HG03558 (cell line): ENCODE measurements at regions not wholly inside any gene's neighbourhood (a gene's known extent, or its start where the extent isn't known, plus 50 kb on each side); places are given as distances from the start of the nearest gene placed in this dataset.
"Not testable (repeated sequence)": the region's sequence is repeated elsewhere in the genome, so short reads cannot be mapped to it uniquely, and the experiment has no call there.

ENCODE experiments used
- ATAC-seq: cut with Tn5 transposase; IDR thresholded peaks from one replicate; pipeline ENCODE4 v1.9.1; 2021; ENCODE audit warnings: moderate number of reproducible peaks; ENCODE audit not compliant: unreplicated experiment; ENCODE audit errors: extremely low read depth

DNA sequence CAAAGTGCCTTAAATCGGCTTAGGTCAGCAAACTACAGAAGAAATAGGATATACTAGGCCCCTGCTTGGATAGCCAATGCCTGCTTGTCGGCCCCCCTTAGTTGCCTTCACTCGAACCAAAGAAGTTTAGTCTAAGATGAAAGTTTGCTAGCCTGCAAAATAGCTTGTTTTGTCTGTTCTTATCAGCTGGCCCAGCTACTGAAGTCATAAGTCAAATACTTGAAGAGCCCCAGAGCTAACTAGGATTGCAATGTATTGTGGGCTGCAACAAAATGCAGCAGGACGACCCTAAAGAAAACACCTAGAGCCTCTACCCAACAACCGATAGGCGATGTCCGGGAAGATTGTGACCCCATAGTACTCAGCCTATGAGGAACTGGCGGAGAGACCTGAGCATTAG lies 183.5 kb upstream of the HS6ST1 start:
- no peak for ATAC-seq

DNA sequence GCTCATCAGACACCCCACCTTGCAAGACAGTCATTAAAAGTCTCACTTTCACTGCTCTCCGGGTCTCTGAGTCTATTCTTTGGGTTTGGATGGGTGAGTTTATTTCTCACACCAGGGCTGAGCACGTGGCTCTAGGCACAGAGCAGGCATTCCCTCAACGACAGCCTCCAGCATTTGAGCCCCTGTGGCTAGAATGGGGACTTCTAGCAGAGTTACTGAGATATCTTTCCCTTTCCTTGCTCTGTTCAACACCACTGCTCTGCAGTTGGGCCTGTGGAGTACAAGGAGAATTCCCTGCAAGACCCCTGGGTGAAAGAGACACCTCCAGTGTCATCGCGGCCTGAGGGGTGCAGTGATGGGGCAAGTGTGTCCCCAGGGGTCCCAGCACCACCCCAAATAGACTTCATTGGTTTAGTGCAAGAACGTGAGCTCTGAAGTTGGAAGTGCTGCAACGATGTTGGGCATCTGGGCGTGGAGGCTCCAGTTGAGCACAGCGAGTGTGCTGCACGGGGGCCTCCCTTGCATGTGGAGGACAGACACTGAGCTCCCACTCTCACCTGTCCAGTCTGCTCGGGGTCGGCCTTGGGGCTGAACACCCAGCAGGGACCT lies 184.1 kb upstream of the HS6ST1 start:
- ATAC-seq, result no peak

DNA sequence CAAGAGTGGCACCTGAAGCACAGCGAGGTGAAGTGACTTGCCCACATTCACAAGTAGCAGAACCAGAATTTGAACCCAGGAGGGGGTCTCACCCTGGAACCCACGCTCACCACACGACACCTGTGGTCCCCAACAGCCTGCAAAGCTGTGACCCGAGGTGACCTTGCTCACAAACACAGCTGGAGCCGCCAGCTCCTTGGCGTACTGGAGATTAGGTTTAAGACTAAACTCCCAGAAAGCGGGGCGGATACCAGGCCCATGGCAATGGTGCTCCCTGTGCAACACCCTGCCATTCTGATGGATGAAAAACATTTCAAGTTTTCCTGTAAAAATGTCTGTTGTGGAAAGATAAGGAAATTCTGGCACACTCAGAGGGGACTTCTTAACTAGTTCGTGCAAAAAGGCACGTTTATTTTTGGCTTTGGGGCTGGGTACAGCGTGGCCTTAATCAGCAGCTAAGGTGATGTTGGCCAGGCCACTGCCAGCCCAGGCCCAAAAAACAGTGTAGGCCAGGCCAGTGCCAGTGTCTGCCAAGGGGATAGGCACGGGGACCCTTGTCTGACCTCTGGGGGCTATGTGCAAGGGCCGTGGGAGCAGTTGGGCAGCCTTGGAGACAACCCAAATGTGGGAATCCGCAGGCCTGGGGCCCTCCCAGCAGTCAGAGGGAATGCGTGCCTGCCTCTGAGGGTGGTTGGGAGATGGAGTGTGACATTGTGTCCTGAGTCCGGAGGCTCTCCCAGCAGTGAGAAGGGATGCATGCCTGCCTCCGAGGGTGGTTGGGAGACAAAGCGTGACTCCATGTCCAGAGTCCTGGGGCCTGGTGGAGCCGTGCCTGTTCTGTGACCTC lies 185.0 kb upstream of the HS6ST1 start:
- no peak for ATAC-seq

DNA sequence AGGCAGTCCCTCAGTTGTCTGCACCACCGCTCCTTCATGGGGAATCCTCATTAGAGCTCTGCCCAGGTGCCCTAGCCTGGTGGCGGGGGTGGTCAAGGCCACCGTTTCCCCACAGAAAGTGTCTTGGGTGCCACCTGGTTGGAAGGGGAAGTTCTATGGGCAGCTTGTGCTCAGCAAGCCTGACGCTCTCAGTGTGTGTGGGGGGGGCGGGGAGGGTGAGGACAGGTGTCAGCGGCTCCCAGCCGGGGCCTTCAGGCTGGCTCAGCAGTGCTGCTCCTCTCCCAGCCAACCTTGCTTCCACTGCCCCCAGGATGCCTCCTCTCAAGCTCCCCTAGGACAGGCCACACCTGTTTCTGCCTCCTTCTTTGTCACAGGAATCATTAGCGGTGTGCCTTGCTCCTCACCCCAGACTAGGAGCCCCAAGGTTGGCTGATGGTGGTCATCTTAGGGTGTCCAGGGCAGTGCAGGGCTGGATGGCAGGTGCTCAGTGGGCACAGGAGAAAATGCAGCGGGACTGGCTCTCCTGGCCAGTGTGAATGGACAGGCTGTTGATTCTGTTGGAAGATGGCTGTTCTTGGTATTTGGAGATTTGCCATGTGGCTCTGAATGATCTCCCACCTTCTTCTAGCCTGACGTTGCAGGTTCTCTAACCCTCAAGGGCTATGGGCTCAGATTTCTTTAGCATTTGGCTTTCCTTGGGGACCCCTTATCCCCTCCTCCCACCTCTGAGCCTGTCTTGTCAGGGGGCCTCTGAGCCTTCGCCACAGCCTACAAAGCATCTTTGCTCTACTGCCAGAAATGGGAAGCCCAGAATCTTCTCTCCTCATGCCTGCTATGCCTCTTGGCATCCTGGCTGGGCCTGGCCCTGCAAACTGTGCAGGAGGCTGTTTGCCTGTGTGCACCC lies 185.8 kb upstream of the HS6ST1 start:
- ATAC-seq, result no peak

DNA sequence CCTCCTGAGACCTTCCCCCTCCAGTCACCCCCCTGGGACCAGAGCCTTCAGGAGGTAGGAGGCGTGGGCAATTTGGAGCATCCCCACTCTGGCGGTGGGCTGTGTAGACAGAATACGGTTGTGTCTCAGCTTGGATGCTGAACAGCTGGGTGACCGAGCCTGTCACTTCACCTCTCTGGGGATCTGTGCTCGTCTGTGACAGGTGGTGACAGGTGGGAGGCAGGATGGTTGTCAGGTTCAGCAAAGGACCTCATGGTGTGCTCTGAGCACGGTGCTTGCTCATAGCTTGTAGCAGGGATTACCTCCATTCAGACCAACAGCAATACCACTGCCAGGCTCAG lies 186.5 kb upstream of the HS6ST1 start:
- no peak for ATAC-seq

DNA sequence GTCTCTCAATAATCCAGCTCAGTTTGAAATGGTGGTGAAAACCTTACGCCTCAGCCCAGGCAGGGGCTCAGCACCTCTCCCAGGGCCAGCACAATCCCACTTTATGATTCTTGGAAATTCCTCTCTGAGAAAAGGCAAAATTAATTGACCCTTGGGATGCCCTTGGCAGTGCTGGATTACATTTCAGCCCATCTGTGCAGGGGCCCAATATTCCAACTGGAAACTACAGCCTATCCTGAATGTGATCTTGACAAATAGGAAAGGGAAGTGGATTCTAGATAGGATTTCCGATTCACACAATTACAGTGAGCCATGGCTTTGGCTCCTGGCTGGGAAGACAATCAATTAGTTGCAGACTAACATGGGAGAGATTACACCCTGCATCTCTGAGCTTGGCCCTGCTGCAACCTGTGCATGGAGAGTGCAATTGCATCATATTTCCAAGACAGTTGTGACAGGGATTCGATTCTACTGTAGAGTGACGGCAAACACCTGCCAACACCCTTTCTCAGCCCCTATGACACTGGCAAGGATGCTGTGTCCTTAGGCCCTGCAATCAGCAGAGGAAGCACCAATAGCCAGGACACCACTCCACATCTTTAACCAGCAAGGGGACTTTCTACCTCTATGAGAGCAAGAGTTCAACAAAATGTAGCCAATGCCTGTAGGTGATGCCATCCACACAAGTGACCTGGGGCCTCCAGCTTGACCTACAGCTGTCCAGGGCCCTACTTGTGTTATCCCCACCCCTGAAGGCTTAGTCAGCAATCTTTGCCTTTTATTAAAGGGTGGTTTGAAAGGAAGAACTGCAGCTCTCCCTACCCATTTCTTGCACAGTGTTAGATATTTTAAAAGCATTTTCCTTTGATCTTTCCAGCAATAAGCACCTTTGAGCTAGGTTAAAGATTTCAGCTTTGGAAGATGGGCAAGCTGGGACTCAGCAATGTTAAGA lies 187.2 kb upstream of the HS6ST1 start:
- ATAC-seq, result no peak

DNA sequence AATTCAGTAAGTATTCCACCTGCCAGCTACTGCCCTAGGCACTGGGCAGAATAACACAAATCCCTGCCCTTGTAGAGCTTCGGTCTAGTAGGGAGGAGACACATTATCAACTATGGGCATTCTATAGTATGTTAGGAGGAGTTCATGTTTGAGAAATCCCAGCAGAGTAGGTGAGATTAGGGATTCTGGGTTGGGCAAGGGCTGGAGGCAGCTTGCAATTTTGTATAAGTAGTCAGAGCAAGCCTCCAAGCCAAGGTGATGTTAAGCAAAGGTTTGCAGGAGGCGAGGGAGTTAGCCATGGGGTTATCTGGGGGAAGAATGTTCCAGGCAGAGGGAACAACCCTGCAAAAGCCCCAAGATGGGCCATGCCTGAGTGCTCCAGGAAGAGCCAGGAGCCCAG lies 187.9 kb upstream of the HS6ST1 start:
- no peak for ATAC-seq

DNA sequence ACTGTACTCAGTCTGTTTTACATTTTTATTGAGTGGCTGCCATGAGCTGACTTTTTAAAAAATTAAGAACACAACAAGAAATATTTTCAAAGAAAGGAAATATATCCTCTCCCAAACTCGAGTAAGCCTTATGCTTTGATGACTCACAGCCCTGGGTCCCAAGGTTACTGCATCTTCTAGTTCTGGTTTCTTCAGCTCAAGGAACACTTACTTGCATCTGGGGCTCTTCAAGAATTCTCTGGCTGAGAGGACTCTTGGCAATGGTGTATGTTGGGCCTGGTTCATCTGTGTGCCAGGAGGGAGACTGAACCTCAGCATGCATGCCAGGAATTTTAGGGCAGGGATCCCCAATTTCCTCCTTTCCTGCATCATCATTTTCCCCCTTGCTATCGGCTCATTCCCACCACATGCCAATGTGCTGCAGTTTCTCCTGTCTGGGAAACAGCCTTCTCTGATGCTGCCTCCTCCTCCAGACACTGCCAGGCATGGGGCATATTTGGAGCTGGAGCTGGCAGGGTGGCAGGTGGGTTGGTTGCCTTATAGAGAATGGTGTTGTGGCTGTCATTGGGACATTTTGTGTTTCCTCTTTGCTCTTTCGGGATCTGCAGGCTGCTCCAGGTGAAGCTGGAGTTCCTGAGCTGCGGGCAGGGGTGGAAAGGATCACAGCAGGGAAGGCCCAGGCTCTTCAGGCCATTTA lies 192.2 kb upstream of the HS6ST1 start:
- ATAC-seq, result no peak

DNA sequence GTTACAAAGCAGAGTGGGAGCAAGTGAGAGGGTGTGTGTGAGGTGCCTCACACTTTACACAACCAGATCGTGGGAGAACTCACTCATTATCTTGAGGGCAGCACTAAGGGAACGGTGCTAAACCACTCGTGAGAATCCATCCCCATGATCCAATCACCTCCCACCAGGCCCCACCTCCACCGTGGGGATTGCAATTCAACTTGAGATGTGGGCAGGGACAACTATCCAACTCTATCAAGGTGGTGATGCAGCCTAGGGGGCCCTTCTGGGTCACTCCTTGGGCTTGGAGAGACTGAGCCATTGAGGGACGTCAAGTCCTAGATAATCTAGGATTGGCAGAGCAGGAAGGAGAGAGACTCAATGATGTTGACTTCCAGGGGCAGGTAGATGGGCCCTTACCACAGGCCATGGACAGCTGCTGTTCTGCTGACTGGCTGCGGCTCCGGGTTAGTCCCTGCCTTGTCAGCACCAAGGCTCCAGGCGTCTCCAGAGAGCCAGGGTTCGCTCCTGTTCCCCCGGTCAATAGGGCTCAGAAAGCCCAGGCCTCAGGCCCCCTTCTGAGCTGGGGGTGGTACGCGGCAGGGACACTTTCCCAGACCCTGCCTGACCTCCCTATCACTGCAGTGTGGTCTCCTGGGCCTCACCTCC lies 193.2 kb upstream of the HS6ST1 start:
- no peak for ATAC-seq

DNA sequence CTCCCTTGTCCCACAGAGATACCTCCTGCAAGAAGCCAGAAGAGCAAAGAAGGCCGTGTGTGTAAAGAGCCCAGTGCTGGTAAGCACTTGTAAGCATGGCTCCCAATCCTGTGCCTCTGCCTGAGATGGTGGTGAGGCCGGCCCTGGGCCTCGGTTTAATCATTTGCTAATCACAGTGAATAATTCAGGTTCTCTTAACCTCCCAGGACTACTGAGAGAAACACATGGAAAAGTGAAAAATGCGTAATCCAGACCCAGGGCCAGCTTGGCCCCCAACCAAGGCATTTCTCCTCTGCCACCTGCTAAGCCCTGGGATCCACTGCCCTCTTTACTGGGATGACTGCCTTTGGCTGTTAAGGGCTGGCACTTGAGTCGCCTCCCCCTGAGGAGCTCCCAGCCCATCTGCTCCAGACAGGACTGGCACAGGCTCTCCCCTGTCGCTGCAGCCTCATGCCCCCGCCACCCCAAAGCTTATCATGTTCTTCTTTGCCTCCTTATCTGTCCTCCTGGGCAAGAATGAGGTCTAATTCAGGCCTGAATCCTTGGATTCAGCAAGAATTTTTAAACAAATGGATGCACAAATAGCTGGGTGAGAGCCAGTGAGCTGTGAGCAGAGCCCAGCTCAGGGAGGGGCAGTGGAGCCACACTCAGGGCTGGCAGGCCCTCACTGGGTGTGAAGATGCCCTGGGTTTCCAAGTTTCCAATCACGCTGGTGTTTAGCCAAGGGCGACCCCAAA lies 193.9 kb upstream of the HS6ST1 start:
- ATAC-seq, result no peak

DNA sequence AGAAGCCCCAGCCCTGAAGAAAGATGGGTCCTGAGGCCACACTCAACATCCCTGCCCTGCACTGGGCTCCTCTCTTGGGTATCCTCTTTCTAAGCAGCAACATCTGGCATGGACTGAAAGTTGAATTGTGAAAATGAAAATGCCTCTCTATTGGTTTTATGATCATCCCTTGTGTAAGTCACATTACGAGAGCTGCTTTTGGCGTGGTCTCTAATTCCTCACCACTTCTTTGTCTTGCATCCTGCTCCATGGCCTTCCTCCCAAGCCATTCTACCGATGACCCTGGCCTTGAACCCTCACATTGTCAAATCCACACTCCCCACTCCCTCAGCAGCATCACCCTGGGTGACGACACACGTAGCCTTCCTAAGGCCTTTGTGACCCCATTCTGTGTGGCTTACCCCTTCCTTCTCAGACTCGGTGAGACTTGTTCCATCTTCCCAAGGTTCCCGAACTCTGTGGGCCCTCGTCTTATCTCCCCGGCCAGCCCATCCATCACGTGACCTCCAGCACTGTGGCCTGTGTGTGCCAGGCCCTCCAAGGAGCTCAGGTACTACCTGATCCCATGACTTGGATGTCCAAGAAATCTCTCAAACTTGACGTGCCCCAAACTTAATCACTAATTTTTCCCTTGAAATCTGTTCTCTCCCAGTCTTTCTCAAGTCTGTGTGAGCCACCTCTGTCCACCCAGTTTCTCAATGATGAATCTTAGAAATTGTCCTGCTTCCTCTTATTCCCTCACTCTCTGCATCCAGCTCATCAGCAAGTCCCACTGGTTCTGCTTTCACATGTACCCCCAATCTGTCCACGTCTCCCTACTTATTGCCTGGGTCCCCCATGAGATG lies 194.7 kb upstream of the HS6ST1 start:
- ATAC-seq, result no peak

DNA sequence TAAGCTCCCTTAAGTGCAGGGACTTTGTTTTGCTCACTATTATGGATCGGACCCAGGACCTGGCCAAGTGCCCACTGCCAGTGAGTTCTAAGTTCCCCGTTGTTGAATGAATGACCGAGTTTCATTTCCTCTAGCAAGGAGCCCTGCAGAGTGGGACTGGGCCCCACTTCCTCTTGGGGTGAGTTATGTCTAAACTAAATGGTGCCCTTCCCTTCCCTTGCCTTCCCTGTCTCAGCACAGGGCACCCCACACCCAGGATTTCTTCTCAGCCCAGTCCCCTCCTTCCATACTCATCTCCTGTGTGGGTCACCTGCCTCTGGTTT lies 195.3 kb upstream of the HS6ST1 start:
- no peak for ATAC-seq

DNA sequence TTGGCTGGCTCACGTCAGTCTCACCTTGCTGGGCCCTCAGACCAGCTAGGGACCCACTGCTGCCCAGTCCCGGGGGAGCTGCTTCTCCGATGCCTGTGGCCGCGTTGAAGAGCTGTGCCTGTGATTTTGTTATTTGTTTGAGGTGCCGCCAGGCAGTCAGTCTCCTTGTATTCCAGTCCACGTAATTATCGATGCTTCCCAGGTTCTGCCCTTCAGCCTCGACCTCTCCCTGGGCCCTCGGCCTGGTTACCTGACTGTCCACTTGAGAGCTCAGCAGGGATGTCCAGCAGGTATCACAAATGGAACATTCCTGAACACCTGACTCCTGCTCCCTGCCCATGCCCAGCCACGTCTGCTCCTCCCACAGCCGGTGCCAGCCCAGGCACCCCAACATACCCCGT lies 195.9 kb upstream of the HS6ST1 start:
- no peak for ATAC-seq

DNA sequence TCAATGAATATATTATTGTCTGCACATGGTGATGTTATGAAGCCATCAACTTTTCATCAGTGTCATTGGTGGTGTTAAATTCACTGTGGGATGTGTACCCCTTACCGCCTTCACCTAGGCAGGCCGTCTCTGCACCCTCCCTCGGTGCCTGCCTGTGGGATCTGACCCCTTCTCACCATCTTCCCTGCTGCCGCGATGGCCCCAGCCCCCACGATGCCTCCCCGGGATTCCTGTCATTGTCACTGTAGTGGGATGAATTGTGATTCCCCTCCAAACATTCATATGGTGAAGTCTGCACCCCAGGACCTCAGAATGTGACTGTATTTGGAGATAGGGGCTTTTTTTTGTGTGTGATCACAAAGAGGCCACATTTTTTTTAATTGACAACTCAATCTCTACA lies 198.3 kb upstream of the HS6ST1 start:
- no peak for ATAC-seq

DNA sequence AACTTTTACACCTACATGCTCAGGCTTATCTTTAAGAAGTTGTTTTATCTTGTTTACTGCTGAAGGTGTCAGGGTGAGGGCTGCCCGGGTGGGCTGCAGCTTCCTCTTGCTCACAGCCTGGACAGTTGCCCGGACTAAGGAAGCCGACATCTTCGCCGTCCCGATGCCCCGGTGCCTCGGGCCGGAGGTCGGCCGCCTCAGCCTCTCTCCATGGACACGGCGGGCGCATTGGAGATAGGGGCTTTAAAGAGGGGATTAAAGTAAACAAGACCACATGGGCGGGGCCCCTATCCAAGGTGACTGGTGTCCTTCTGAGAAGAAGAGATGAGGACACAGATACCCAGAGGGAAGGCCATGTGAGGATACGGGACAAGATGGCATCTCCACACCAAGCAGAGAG lies 200.4 kb upstream of the HS6ST1 start:
- not testable (repeated sequence) for ATAC-seq

DNA sequence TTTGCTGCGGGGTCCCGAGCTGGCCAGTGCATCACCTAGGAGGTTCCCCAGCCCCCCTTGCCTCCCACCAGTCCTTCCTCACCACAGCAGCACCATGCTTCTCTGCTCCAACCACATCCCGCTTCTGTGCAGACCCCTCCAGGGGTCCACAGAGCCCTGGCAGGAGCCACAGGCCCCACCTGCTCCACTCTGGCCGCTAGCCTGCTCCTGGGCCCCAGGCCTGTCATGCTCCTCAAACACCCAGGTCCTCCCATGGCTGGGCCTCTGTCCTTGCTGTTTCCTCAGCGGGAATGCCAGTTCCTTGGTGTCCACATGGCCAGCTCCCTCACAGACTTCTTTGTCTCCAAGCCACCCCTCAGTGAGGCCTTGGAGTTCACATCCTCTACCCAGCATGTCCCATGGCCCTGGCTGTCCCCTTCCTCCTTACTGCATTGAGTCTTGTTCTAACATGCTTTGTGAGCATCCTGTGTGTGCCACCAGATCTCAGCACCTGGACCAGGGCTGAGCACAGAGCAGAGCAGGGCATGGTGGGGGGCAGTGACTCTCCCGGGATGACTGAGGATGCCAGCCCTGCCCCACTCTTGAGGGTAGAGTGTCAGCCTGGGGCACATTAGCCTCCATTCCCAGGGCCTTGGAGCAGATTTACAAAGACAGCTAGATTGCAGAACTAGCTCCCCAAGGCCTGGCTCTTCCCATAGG lies 201.0 kb upstream of the HS6ST1 start:
- ATAC-seq, result no peak

DNA sequence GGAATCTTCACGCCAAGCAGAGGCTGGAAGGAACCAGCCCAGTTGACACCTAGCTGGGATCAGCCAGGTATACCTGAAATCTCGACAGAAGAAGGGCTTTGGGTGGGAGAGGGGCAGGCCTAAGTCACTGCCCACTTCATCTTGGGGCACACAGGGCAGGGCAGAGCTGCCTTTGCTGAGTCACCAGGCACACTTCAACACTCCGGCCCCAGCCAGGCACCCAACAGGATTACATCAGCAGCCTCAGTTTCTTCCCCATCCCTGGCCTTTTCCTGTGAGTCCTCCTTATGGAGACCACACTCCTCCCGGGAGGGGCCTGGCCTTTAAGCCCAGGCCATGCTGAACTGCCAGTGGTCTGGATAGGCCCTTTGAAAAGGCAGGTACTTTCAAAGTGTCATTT lies 201.7 kb upstream of the HS6ST1 start:
- ATAC-seq, result no peak
